HG03095 (cell line): ENCODE measurements at regions not wholly inside any gene's neighbourhood (a gene's known extent, or its start where the extent isn't known, plus 50 kb on each side); places are given as distances from the start of the nearest gene placed in this dataset.

Experiments
- ATAC-seq: cut with Tn5 transposase; IDR thresholded peaks from one replicate; pipeline ENCODE4 v1.9.1; 2021; ENCODE audit warnings: moderate library complexity; ENCODE audit not compliant: unreplicated experiment

GRCh38 chr6:126285871-126286365 lies 54.0 kb upstream of the CENPW start:
- ATAC-seq: no peak
